Esophagus muscularis mucosa (tissue), 3 donors: ENCODE measurements at regions not wholly inside any gene's neighbourhood (a gene's known extent, or its start where the extent isn't known, plus 50 kb on each side); places are given as distances from the start of the nearest gene placed in this dataset.
"Not testable (repeated sequence)": the region's sequence is repeated elsewhere in the genome, so short reads cannot be mapped to it uniquely, and the experiment has no call there.

Source experiments
- POLR2AphosphoS5 ChIP-seq, 2 donors: sonication (generic); formaldehyde crosslinking; IDR thresholded peaks; one replicate each; pipeline ENCODE4 v1.6.1; 2017; ENCODE audit warnings: antibody characterized with exemption in 2 of 2
- TF ChIP-seq, protein P1 (sequence below), 3 experiments: fragments of 200-600 bp in 2 of 3; fragments of 450-650 bp in 1 of 3; sonication (generic) in 2 of 3; IDR thresholded peaks; one replicate each; pipeline ENCODE4 v1.5.1; 2017 to 2019; ENCODE audit warnings: antibody characterized with exemption in 3 of 3, mild to moderate bottlenecking in 2 of 3, moderate library complexity in 1 of 3

DNA sequence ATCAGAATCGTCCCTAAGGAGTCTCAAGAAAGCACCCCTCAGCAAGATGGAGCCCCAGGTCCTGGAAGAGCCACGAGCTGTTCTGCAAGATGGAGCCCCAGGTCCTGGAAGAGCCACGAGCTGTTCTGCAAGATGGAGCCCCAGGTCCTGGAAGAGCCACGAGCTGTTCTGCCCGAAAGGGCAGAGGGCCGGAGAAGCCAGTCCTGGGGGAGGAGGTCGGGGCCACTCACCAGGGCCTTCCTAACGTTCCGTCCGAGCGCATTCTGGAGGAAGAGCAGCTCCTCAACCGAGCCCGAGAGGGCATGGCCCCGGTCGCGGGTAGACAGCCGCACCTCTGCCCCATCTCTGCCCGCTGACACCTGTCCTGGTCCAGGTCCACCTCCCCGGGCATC lies 170.8 kb downstream of the BRD1 start:
- TF ChIP-seq POLR2AphosphoS5 (IDR thresholded peaks at IDR 0.05), result not testable (repeated sequence)
- TF ChIP-seq, protein P1, sequence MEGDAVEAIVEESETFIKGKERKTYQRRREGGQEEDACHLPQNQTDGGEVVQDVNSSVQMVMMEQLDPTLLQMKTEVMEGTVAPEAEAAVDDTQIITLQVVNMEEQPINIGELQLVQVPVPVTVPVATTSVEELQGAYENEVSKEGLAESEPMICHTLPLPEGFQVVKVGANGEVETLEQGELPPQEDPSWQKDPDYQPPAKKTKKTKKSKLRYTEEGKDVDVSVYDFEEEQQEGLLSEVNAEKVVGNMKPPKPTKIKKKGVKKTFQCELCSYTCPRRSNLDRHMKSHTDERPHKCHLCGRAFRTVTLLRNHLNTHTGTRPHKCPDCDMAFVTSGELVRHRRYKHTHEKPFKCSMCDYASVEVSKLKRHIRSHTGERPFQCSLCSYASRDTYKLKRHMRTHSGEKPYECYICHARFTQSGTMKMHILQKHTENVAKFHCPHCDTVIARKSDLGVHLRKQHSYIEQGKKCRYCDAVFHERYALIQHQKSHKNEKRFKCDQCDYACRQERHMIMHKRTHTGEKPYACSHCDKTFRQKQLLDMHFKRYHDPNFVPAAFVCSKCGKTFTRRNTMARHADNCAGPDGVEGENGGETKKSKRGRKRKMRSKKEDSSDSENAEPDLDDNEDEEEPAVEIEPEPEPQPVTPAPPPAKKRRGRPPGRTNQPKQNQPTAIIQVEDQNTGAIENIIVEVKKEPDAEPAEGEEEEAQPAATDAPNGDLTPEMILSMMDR (IDR thresholded peaks at IDR 0.05), result not testable (repeated sequence)
